HEK293 (cell line): ENCODE measurements at regions not wholly inside any gene's neighbourhood (a gene's known extent, or its start where the extent isn't known, plus 50 kb on each side); places are given as distances from the start of the nearest gene placed in this dataset.

ENCODE experiments used
- CTCF ChIA-PET: fragments of 350-600 bp; formaldehyde crosslinking; extraction: SDS; loops from one replicate; lab custom pipeline; 2021; ENCODE audit warnings: antibody characterized with exemption; lab: Yijun Ruan, JAX
- POLR2A ChIA-PET: fragments of 300-600 bp; formaldehyde crosslinking; extraction: SDS; loops from one replicate; lab custom pipeline; 2020; ENCODE audit warnings: antibody characterized with exemption, inconsistent platforms; lab: Yijun Ruan, JAX
- H3K27ac ChIP-seq: fragments of 200-500 bp; sonication (Bioruptor generic); 2 replicates; pipeline ENCODE4 v1.5.1; 2014; ENCODE audit warnings: low read depth, low read length, control low read depth, inconsistent platforms; ENCODE audit errors: extremely low read depth
- H3K36me3 ChIP-seq, 2 experiments: fragments of 200-500 bp in 1 of 2; sonication (Bioruptor generic) in 1 of 2; 1 replicate in 1 of 2; 2 replicates in 1 of 2; pipeline ENCODE4 v1.5.1; 2014 to 2017; ENCODE audit warnings: inconsistent platforms in 2 of 2, low read length in 2 of 2; ENCODE audit not compliant: control insufficient read depth in 2 of 2, insufficient read depth in 1 of 2
- H3K4me1 ChIP-seq: fragments of 200-500 bp; sonication (Bioruptor generic); 2 replicates; pipeline ENCODE4 v1.5.1; 2014; ENCODE audit warnings: mild to moderate bottlenecking, low read length, inconsistent platforms; ENCODE audit not compliant: control insufficient read depth, insufficient read depth
- H3K4me3 ChIP-seq: 2 replicates; pipeline ENCODE4 v1.5.1; 2011; ENCODE audit warnings: low read depth, mild to moderate bottlenecking, control low read depth, low read length, moderate library complexity
- H3K9me3 ChIP-seq: fragments of 200-500 bp; sonication (Bioruptor generic); 2 replicates; pipeline ENCODE4 v1.5.1; 2014; ENCODE audit warnings: low read depth, low read length, inconsistent platforms; ENCODE audit not compliant: control insufficient read depth, insufficient read depth
- KLF7 ChIP-seq: fragments of 450-650 bp; formaldehyde crosslinking; IDR thresholded peaks from 2 replicates; pipeline ENCODE4 v1.5.1; 2016; ENCODE audit warnings: missing biosample characterization, missing genetic modification characterization, borderline replicate concordance
- PRDM10 ChIP-seq: fragments of 450-650 bp; formaldehyde crosslinking; IDR thresholded peaks from 2 replicates; pipeline ENCODE4 v1.5.1; 2016; ENCODE audit warnings: missing biosample characterization, missing genetic modification characterization
- ZBTB1 ChIP-seq: fragments of 450-650 bp; formaldehyde crosslinking; IDR thresholded peaks from 2 replicates; pipeline ENCODE4 v1.5.1; 2016; ENCODE audit warnings: missing biosample characterization, missing genetic modification characterization
- ZBTB48 ChIP-seq: fragments of 450-650 bp; formaldehyde crosslinking; IDR thresholded peaks from 2 replicates; pipeline ENCODE4 v1.5.1; 2016; ENCODE audit warnings: missing biosample characterization, missing genetic modification characterization
- ZNF112 ChIP-seq: fragments of 450-650 bp; formaldehyde crosslinking; IDR thresholded peaks from 2 replicates; pipeline ENCODE4 v1.5.0; 2017; ENCODE audit warnings: missing biosample characterization, missing genetic modification characterization
- ZNF146 ChIP-seq: fragments of 450-650 bp; formaldehyde crosslinking; IDR thresholded peaks from 2 replicates; pipeline ENCODE4 v1.5.1; 2016; ENCODE audit warnings: missing biosample characterization, missing genetic modification characterization
- ZNF169 ChIP-seq: fragments of 450-650 bp; formaldehyde crosslinking; IDR thresholded peaks from 2 replicates; pipeline ENCODE4 v1.5.1; 2016; ENCODE audit warnings: missing biosample characterization, missing genetic modification characterization
- ZNF19 ChIP-seq: fragments of 450-650 bp; formaldehyde crosslinking; IDR thresholded peaks from 2 replicates; pipeline ENCODE4; 2016; ENCODE audit warnings: missing biosample characterization, missing genetic modification characterization, low read depth
- ZNF274 ChIP-seq, 2 experiments: fragments of 200-500 bp in 1 of 2; fragments of 450-650 bp in 1 of 2; sonication (Bioruptor generic) in 1 of 2; formaldehyde crosslinking in 1 of 2; IDR thresholded peaks; 2 replicates each; pipeline versions ENCODE4 v1.5.1 to v1.6.1; 2014 to 2016; ENCODE audit warnings: borderline replicate concordance in 1 of 2, inconsistent platforms in 1 of 2, low read length in 1 of 2, missing biosample characterization in 1 of 2, missing genetic modification characterization in 1 of 2
- ZNF280C ChIP-seq: fragments of 450-650 bp; formaldehyde crosslinking; IDR thresholded peaks from 2 replicates; pipeline ENCODE4 v1.5.1; 2016; ENCODE audit warnings: missing biosample characterization, missing genetic modification characterization
- ZNF529 ChIP-seq: fragments of 450-650 bp; formaldehyde crosslinking; IDR thresholded peaks from 2 replicates; pipeline ENCODE4 v1.5.1; 2017; ENCODE audit warnings: missing genetic modification characterization, missing biosample characterization; ENCODE audit not compliant: insufficient replicate concordance
- ZNF585B ChIP-seq: fragments of 450-650 bp; formaldehyde crosslinking; IDR thresholded peaks from 2 replicates; pipeline ENCODE4 v1.5.1; 2016; ENCODE audit warnings: missing biosample characterization, missing genetic modification characterization
- ZNF596 ChIP-seq: fragments of 450-650 bp; IDR thresholded peaks from 2 replicates; pipeline ENCODE4 v1.5.0; 2018; ENCODE audit warnings: missing biosample characterization, mild to moderate bottlenecking, missing genetic modification characterization, moderate library complexity
- ZNF645 ChIP-seq: fragments of 450-650 bp; formaldehyde crosslinking; IDR thresholded peaks from 2 replicates; pipeline ENCODE4; 2016; ENCODE audit warnings: missing biosample characterization, missing genetic modification characterization
- ZNF654 ChIP-seq: fragments of 450-650 bp; formaldehyde crosslinking; IDR thresholded peaks from 2 replicates; pipeline ENCODE4 v1.5.1; 2016; ENCODE audit warnings: low read depth, missing biosample characterization, missing genetic modification characterization
- ZNF658 ChIP-seq: fragments of 450-650 bp; formaldehyde crosslinking; IDR thresholded peaks from 2 replicates; pipeline ENCODE4; 2016; ENCODE audit warnings: missing biosample characterization, missing genetic modification characterization
- ZNF768 ChIP-seq: fragments of 450-650 bp; formaldehyde crosslinking; IDR thresholded peaks from 2 replicates; pipeline ENCODE4 v1.5.1; 2018; ENCODE audit warnings: missing biosample characterization, mild to moderate bottlenecking, missing genetic modification characterization
- ZNF777 ChIP-seq: fragments of 450-650 bp; formaldehyde crosslinking; IDR thresholded peaks from 2 replicates; pipeline ENCODE4 v1.5.1; 2017; ENCODE audit warnings: missing biosample characterization, missing genetic modification characterization, borderline replicate concordance
- TF ChIP-seq, protein P1 (sequence below): fragments of 450-650 bp; formaldehyde crosslinking; IDR thresholded peaks from 2 replicates; pipeline ENCODE4 v1.5.1; 2016; ENCODE audit warnings: missing biosample characterization, missing genetic modification characterization
- TF ChIP-seq, protein P2 (sequence below): fragments of 450-650 bp; formaldehyde crosslinking; conservative IDR thresholded peaks from 2 replicates; pipeline ENCODE4 v1.5.1; 2016; ENCODE audit warnings: low read depth, missing biosample characterization, missing genetic modification characterization

DNA sequence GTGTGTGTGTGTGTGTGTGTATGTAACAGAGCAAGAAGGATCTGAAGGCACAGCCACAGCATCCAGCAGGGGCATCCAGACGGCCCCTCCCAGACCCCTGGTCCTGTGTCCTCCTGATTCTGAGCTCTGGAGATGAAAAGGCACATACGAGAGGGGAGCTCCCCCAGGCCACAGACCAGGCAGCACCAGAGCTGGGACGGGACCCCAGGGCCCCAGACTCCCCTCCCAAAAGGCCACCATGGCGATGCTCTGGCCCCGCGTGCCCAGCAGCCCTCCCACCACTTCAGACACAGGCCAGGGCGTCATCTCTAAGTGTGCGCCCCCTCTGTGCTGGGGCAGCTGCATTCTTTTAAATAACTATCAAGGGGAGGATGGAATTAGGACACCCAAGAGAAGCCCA lies 245.8 kb downstream of the MATN1 start (continued):
- TF ChIP-seq ZNF596 (tag by site-specific recombination), result no peak
- no peak for TF ChIP-seq ZNF169
- TF ChIP-seq, all 188 proteins: peak for 0

DNA sequence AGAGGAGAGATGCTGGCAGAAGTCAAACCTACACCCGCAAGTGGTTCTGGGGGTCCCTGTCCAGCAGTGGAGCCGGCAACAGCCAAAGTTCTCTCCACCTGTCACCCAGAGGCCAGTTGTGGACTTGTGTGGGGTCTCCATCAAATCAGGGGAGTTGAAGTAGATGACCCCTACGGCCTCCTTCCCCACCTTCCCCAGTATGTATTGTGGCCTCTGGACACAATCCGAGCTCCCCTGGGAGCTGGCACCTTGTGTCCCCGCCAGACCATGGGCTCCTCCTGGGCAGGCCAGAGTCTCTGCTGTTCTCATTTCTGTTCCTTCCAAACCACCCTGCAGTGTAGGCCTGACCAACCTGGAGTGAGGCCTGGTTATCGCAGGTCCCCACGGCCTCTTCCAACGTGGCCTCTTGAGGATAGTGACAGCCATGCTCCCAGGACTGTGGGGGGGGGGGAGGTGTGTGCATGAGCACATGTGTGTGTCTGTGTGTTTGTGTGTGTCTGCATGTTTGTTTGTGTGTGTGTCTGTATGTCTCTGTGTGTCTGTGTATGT lies 246.4 kb downstream of the MATN1 start:
- H3K4me3 ChIP-seq, result no peak overlapping the region
- H3K4me1 ChIP-seq, result no peaks in the 10 kb centered on the region
- ChIA-PET CTCF (no interaction called here), POLR2A (no interaction called here)
- no peak overlapping the region for H3K27ac ChIP-seq
- no peaks in the 10 kb centered on the region for H3K36me3 ChIP-seq
- H3K9me3 ChIP-seq, result no peaks in the 10 kb centered on the region
- no peak for TF ChIP-seq ZNF585B (tag by site-specific recombination)
- no peak for TF ChIP-seq KLF7 (tag by site-specific recombination)
- TF ChIP-seq ZNF777 (tag by site-specific recombination), result no peak
- TF ChIP-seq ZNF529 (tag by site-specific recombination), result no peak
- TF ChIP-seq ZNF274 (IDR thresholded peaks at IDR 0.05; ENCODE audit: low read length), result no peak
- no peak for TF ChIP-seq ZNF274 (tag by site-specific recombination; IDR thresholded peaks at IDR 0.05; ENCODE audit: borderline replicate concordance)
- TF ChIP-seq ZBTB48 (tag by site-specific recombination), result no peak
- no peak for TF ChIP-seq ZNF19 (tag by site-specific recombination)
- no peak for TF ChIP-seq ZNF768 (tag by site-specific recombination)
- TF ChIP-seq, protein P1, sequence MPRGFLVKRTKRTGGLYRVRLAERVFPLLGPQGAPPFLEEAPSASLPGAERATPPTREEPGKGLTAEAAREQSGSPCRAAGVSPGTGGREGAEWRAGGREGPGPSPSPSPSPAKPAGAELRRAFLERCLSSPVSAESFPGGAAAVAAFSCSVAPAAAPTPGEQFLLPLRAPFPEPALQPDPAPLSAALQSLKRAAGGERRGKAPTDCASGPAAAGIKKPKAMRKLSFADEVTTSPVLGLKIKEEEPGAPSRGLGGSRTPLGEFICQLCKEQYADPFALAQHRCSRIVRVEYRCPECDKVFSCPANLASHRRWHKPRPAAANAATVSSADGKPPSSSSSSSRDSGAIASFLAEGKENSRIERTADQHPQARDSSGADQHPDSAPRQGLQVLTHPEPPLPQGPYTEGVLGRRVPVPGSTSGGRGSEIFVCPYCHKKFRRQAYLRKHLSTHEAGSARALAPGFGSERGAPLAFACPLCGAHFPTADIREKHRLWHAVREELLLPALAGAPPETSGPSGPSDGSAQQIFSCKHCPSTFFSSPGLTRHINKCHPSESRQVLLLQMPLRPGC, result no peak
- TF ChIP-seq ZNF658 (tag by site-specific recombination), result no peak
- TF ChIP-seq ZNF146 (tag by site-specific recombination), result no peak
- TF ChIP-seq, protein P2, sequence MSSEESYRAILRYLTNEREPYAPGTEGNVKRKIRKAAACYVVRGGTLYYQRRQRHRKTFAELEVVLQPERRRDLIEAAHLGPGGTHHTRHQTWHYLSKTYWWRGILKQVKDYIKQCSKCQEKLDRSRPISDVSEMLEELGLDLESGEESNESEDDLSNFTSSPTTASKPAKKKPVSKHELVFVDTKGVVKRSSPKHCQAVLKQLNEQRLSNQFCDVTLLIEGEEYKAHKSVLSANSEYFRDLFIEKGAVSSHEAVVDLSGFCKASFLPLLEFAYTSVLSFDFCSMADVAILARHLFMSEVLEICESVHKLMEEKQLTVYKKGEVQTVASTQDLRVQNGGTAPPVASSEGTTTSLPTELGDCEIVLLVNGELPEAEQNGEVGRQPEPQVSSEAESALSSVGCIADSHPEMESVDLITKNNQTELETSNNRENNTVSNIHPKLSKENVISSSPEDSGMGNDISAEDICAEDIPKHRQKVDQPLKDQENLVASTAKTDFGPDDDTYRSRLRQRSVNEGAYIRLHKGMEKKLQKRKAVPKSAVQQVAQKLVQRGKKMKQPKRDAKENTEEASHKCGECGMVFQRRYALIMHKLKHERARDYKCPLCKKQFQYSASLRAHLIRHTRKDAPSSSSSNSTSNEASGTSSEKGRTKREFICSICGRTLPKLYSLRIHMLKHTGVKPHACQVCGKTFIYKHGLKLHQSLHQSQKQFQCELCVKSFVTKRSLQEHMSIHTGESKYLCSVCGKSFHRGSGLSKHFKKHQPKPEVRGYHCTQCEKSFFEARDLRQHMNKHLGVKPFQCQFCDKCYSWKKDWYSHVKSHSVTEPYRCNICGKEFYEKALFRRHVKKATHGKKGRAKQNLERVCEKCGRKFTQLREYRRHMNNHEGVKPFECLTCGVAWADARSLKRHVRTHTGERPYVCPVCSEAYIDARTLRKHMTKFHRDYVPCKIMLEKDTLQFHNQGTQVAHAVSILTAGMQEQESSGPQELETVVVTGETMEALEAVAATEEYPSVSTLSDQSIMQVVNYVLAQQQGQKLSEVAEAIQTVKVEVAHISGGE (tag by site-specific recombination), result no peak
- TF ChIP-seq ZBTB1 (tag by site-specific recombination), result no peak
- TF ChIP-seq ZNF112 (tag by site-specific recombination), result no peak
- TF ChIP-seq PRDM10 (tag by site-specific recombination), result no peak
- no peak for TF ChIP-seq ZNF280C (tag by site-specific recombination)
- no peak for TF ChIP-seq ZNF654 (tag by site-specific recombination)
- TF ChIP-seq ZNF645, result no peak
